Fibroblast of lung (primary cell): ENCODE measurements at regions not wholly inside any gene's neighbourhood (a gene's known extent, or its start where the extent isn't known, plus 50 kb on each side); places are given as distances from the start of the nearest gene placed in this dataset.

Source experiments
- DNase-seq, 2 donors: peaks; one replicate each; pipeline versions ENCODE4 v3.0.0 to v3.0.0-alpha.2; 2010; ENCODE audit warnings: low read depth in 2 of 2
- H2AFZ ChIP-seq: 2 replicates; pipeline ENCODE4 v1.5.1; 2012; ENCODE audit warnings: low read length, control low read depth, inconsistent platforms
- H3K27ac ChIP-seq: 2 replicates; pipeline ENCODE4 v1.5.1; 2011; ENCODE audit warnings: low read length, control low read depth; ENCODE audit not compliant: insufficient read depth
- H3K27me3 ChIP-seq: 2 replicates; pipeline ENCODE4 v1.5.1; 2011; ENCODE audit warnings: mild to moderate bottlenecking, low read length; ENCODE audit not compliant: control insufficient read depth, insufficient read depth
- H3K36me3 ChIP-seq: 2 replicates; pipeline ENCODE4 v1.5.1; 2011; ENCODE audit warnings: low read length; ENCODE audit not compliant: control insufficient read depth, insufficient read depth
- H3K4me1 ChIP-seq: 2 replicates; pipeline ENCODE4 v1.5.1; 2011; ENCODE audit warnings: low read length; ENCODE audit not compliant: control insufficient read depth, insufficient read depth; ENCODE audit errors: extremely low read depth
- H3K4me2 ChIP-seq: 2 replicates; pipeline ENCODE4 v1.5.1; 2011; ENCODE audit warnings: low read length, control low read depth; ENCODE audit not compliant: insufficient read depth; ENCODE audit errors: extremely low read depth
- H3K4me3 ChIP-seq, 4 experiments: fragments of 200-600 bp in 1 of 4; sonication (generic) in 1 of 4; replicated peaks in 1 of 4; 2 replicates each; pipeline ENCODE4 v1.5.1; 2011 to 2016; ENCODE audit warnings: low read length in 4 of 4, low read depth in 3 of 4, mild to moderate bottlenecking in 3 of 4, control low read depth in 2 of 4, inconsistent platforms in 1 of 4, mixed read lengths in 1 of 4; ENCODE audit not compliant: insufficient read depth in 1 of 4; ENCODE audit errors: control extremely low read depth in 1 of 4
- H3K79me2 ChIP-seq: 2 replicates; pipeline ENCODE4 v1.5.1; 2012; ENCODE audit warnings: mild to moderate bottlenecking, low read length, inconsistent platforms; ENCODE audit not compliant: control insufficient read depth, insufficient read depth
- H3K9ac ChIP-seq: 2 replicates; pipeline ENCODE4 v1.5.1; 2011; ENCODE audit warnings: mild to moderate bottlenecking, low read length, control low read depth; ENCODE audit not compliant: insufficient read depth
- H3K9me3 ChIP-seq: 2 replicates; pipeline ENCODE4 v1.5.1; 2012; ENCODE audit warnings: low read depth, low read length; ENCODE audit not compliant: control insufficient read depth, insufficient read depth
- H4K20me1 ChIP-seq: 2 replicates; pipeline ENCODE4 v1.5.1; 2011; ENCODE audit warnings: low read length; ENCODE audit not compliant: control insufficient read depth, insufficient read depth; ENCODE audit errors: extremely low read depth
- EZH2 ChIP-seq: IDR thresholded peaks from 2 replicates; pipeline ENCODE4 v1.5.1; 2012; ENCODE audit warnings: low read length, control low read depth, mild to moderate bottlenecking; ENCODE audit errors: missing control alignments
- TF ChIP-seq, protein P1 (sequence below), 2 donors: IDR thresholded peaks in 1 of 2; conservative IDR thresholded peaks in 1 of 2; 1 replicate in 1 of 2; 2 replicates in 1 of 2; pipeline ENCODE4 v1.5.1; 2011 to 2012; ENCODE audit warnings: low read length in 2 of 2, control low read depth in 1 of 2, inconsistent platforms in 1 of 2, low read depth in 1 of 2, mild to moderate bottlenecking in 1 of 2

DNA sequence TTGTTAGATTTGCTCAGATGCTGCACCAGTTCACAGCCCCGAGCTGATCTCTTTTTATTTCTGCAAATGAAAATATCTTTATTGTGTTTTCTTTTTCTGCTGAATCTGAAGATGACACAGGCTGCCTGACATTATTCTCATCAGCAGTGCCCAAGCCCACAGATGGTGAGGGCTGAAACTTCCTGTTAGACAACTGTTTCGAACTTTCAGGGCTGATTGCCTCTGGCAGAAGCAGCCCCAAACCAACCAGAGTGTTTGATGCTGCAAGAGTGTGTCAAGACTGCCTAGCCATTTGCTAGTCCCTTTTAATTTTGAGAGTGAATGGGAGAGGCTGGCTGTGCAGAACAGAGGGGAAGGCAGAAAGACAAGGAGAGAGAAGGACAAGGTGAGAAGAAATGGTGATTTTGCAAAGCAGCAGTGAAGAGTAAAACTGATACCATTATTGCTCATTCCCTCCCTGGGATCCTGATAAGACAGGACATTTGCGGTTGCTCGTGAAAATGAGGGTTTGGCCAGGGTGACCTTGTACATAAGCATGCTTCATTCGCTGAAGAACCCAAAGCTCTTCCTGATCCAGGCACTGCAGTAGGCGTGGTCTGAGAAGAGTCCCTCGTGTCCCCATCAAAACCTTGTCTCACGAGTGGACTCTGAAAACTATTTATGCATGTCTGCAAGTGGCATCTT is 77.2 kb downstream of the TMEM114 start:
- no peaks in the 10 kb centered on the region for H3K79me2 ChIP-seq
- no peaks in the 10 kb centered on the region for H3K36me3 ChIP-seq
- no peaks in the 10 kb centered on the region for H3K27me3 ChIP-seq
- no peak overlapping the region for H3K4me2 ChIP-seq
- H3K9ac ChIP-seq = no peak overlapping the region
- no peak overlapping the region for H3K4me3 ChIP-seq
- DNase-seq = no peak
- H2AFZ ChIP-seq = no peak overlapping the region
- H3K9me3 ChIP-seq = no peaks in the 10 kb centered on the region
- no peak for TF ChIP-seq EZH2
- TF ChIP-seq, protein P1, sequence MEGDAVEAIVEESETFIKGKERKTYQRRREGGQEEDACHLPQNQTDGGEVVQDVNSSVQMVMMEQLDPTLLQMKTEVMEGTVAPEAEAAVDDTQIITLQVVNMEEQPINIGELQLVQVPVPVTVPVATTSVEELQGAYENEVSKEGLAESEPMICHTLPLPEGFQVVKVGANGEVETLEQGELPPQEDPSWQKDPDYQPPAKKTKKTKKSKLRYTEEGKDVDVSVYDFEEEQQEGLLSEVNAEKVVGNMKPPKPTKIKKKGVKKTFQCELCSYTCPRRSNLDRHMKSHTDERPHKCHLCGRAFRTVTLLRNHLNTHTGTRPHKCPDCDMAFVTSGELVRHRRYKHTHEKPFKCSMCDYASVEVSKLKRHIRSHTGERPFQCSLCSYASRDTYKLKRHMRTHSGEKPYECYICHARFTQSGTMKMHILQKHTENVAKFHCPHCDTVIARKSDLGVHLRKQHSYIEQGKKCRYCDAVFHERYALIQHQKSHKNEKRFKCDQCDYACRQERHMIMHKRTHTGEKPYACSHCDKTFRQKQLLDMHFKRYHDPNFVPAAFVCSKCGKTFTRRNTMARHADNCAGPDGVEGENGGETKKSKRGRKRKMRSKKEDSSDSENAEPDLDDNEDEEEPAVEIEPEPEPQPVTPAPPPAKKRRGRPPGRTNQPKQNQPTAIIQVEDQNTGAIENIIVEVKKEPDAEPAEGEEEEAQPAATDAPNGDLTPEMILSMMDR (conservative IDR thresholded peaks at IDR 0.05 in 1 of 2, IDR thresholded peaks at IDR 0.05 in 1 of 2; ENCODE audit: low read depth in 1 of 2, low read length in 2 of 2) = no peak
- H3K27ac ChIP-seq = no peak overlapping the region
- no peaks in the 10 kb centered on the region for H4K20me1 ChIP-seq
- no peaks in the 10 kb centered on the region for H3K4me1 ChIP-seq

DNA sequence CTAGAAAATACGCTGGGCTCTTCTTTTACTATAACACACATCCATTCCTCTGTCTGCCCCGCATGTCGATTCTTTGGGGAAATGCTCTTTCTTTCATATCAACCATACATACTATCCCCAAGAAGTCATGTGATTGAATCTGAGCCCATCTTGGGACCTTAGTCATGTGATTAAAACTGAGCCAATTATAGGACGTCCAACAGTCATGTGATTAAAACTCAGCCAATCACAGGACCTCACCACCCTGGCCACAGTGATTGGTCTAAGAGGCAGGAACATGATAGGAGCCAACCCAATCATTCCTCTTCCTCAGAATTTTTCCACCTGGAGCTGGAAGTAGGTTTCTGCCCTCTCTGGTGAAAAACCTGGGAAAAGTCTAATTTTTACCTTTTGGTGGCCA is 78.8 kb downstream of the TMEM114 start:
- Histone ChIP-seq H3K36me3 (no peaks in the 10 kb centered on the region), H3K4me1 (no peaks in the 10 kb centered on the region), H3K27me3 (no peaks in the 10 kb centered on the region), H3K4me3 (no peak overlapping the region), H2AFZ (no peak overlapping the region), H3K4me2 (no peak overlapping the region), H4K20me1 (no peaks in the 10 kb centered on the region), H3K9me3 (no peaks in the 10 kb centered on the region), H3K9ac (no peak overlapping the region), H3K79me2 (no peaks in the 10 kb centered on the region), H3K27ac (no peak overlapping the region)
- DNase-seq = no peak
- TF ChIP-seq, protein P1 (conservative IDR thresholded peaks at IDR 0.05 in 1 of 2, IDR thresholded peaks at IDR 0.05 in 1 of 2; ENCODE audit: low read depth in 1 of 2, low read length in 2 of 2) = no peak
- no peak for TF ChIP-seq EZH2

DNA sequence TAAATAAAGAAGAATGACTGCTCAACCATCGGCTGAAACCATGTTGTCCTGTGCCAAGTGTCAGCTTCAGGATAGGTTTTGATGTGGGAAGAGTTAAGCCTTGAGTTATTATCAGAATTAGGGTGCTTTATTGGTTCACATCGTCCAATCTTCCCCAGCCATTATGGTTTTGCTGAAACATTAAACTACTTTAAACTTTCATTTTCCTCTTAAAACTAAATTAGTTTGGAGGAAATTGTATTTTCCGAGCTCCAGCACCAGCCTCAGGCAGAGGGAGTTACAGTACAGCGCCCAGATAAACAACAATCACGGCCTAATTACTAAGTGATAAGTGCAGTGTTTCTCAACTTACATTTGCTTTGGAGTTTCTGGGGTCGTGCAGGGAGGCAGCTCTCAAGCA is 80.2 kb downstream of the TMEM114 start:
- no peak for DNase-seq
- H3K4me3 ChIP-seq = no peak overlapping the region
- H3K79me2 ChIP-seq = no peaks in the 10 kb centered on the region
- TF ChIP-seq EZH2 = no peak
- TF ChIP-seq, protein P1 (conservative IDR thresholded peaks at IDR 0.05 in 1 of 2, IDR thresholded peaks at IDR 0.05 in 1 of 2; ENCODE audit: low read depth in 1 of 2, low read length in 2 of 2) = no peak
- no peak overlapping the region for H2AFZ ChIP-seq
- H3K9ac ChIP-seq = no peak overlapping the region
- H4K20me1 ChIP-seq = no peaks in the 10 kb centered on the region
- no peaks in the 10 kb centered on the region for H3K4me1 ChIP-seq
- no peaks in the 10 kb centered on the region for H3K36me3 ChIP-seq
- H3K27me3 ChIP-seq = no peaks in the 10 kb centered on the region
- H3K27ac ChIP-seq = no peak overlapping the region
- no peak overlapping the region for H3K4me2 ChIP-seq
- H3K9me3 ChIP-seq = no peaks in the 10 kb centered on the region
